Pancreas (tissue), 10 donors: ENCODE measurements at regions not wholly inside any gene's neighbourhood (a gene's known extent, or its start where the extent isn't known, plus 50 kb on each side); places are given as distances from the start of the nearest gene placed in this dataset.

Experiments used
- ATAC-seq, 4 donors: fragments of 200-7000 bp; cut with Tn5 transposase; one replicate each; pipeline versions ENCODE4 v1.8.0 to v1.9.1; 2020; ENCODE audit warnings: mild to moderate bottlenecking in 4 of 4, moderate library complexity in 4 of 4
- DNase-seq, 6 donors: peaks; one replicate each; pipeline ENCODE4 v3.0.0-alpha.2; 2020
- FAIRE-seq: peaks from 2 replicates; lab custom pipeline; 2012; peaks lifted over from hg19 to GRCh38; lab: Jason Lieb, UNC
- H3K27ac ChIP-seq, 4 donors: fragments of 200-600 bp; sonication (generic); 1 replicate in 3 of 4; 2 replicates in 1 of 4; pipeline versions ENCODE4 v1.5.0 to v1.8.0; 2020
- H3K27me3 ChIP-seq, 4 donors: fragments of 200-600 bp; one replicate each; pipeline ENCODE4 v1.8.0; 2021
- H3K36me3 ChIP-seq, 3 donors: fragments of 200-600 bp; sonication (generic) in 1 of 3; one replicate each; pipeline versions ENCODE4 v1.5.0 to v1.8.0; 2020 to 2021
- H3K4me1 ChIP-seq, 3 donors: fragments of 200-600 bp; one replicate each; pipeline ENCODE4 v1.8.0; 2021
- H3K4me3 ChIP-seq, 4 donors: fragments of 200-600 bp; sonication (generic) in 2 of 4; one replicate each; pipeline versions ENCODE4 v1.5.0 to v1.8.0; 2020 to 2021
- H3K9me3 ChIP-seq, 4 donors: fragments of 200-600 bp; one replicate each; pipeline ENCODE4 v1.8.0; 2021
- CTCF ChIP-seq, 4 donors: fragments of 200-600 bp; sonication (generic) in 3 of 4; IDR thresholded peaks; one replicate each; pipeline versions ENCODE4 v1.5.0 to v1.8.0; 2021; ENCODE audit warnings: antibody characterized with exemption in 4 of 4
- WGBS, 2 donors: extraction: QIAGEN DNeasy Blood & Tissue Kit; methylation state at CpG; one replicate each; pipeline ENCODE4 v1.1.7; 2013; 5-methylcytosine and 5-hydroxymethylcytosine counted together
- intact Hi-C, 3 donors: fragments of 100-400 bp; cut with DNase I; formaldehyde crosslinking; loops; one replicate each; pipeline versions ENCODE4 v1.11.1 to v1.14.2; 2022
- donor health status: healthy with polysubstance abuse.
- donor health status: DM: no; HTN: no; CAD: no; lungs with moderate emphysema.
- donor health status: DM: no; HTN: no; CAD: no.
- donor health status: control.
- donor health status: control.
- donor health status: Bipolar disorder and iron deficiency.
- donor health status: DM: yes; HTN: yes; CAD: no.
- donor health status: DM: no; HTN: no; CAD: no.
- donor health status: DM: no; HTN: no; CAD: no.
- donor health status: DM: yes; HTN: yes; CAD: no.

- FAIRE-seq (no peak), ATAC-seq (no peak), DNase-seq (no peak)
- no peak for TF ChIP-seq CTCF (IDR thresholded peaks at IDR 0.05)
- Histone ChIP-seq H3K27me3 (no peaks in the 10 kb centered on the region), H3K27ac (no peak overlapping the region), H3K36me3 (no peaks in the 10 kb centered on the region), H3K4me3 (no peak overlapping the region), H3K4me1 (no peaks in the 10 kb centered on the region), H3K9me3 (peaks cover 0 to 6% (median 0%) of the 10 kb centered on the region in 4 donors)
- intact Hi-C loops, result loop anchor here in 1 of 3 donors (10.0 kb wide), 1 partner anchor 58 kb away; no protein-coding TSS in a partner anchor
- WGBS, 2 donors, result 77 to 79% methylated on average over 4 of the region's 4 CpGs
These were observed 70.0 kb upstream of the ZNF236 start for GRCh38 chr18:76752400-76752799.

GRCh38 chr18:76750917-76751890, 71.2 kb upstream of the ZNF236 start:
- Histone ChIP-seq H3K36me3 (no peaks in the 10 kb centered on the region), H3K27ac (no peak overlapping the region), H3K4me3 (no peak overlapping the region), H3K4me1 (no peaks in the 10 kb centered on the region), H3K27me3 (no peaks in the 10 kb centered on the region), H3K9me3 (peaks cover 0 to 6% (median 0%) of the 10 kb centered on the region in 4 donors)
- DNase-seq (no peak), FAIRE-seq (no peak), ATAC-seq (no peak)
- no peak for TF ChIP-seq CTCF (IDR thresholded peaks at IDR 0.05)
- WGBS, 2 donors, result 76 to 80% methylated on average over 5 of the region's 5 CpGs
- intact Hi-C loops, result loop anchor here in 1 of 3 donors (10.0 kb wide), 1 partner anchor 56 kb away; no protein-coding TSS in a partner anchor

- DNase-seq (no peak), FAIRE-seq (peak; percentile 17), ATAC-seq (no peak)
- peaks cover 0 to 4% (median 0%) of the 10 kb centered on the region in 4 donors for H3K27me3 ChIP-seq
- no peak for TF ChIP-seq CTCF (IDR thresholded peaks at IDR 0.05)
- H3K9me3 ChIP-seq, result peaks cover 0 to 6% (median 0%) of the 10 kb centered on the region in 4 donors
- H3K36me3 ChIP-seq, result no peaks in the 10 kb centered on the region
- H3K4me1 ChIP-seq, result no peaks in the 10 kb centered on the region
- no peak overlapping the region for H3K27ac ChIP-seq
- intact Hi-C loops, result loop anchor here in 1 of 3 donors (10.0 kb wide), 1 partner anchor 55 kb away; no protein-coding TSS in a partner anchor
- H3K4me3 ChIP-seq, result no peak overlapping the region
These were observed 72.1 kb upstream of the ZNF236 start for GRCh38 chr18:76750269-76750668.

- no peak for DNase-seq
- Histone ChIP-seq H3K4me3 (no peak overlapping the region), H3K4me1 (no peaks in the 10 kb centered on the region), H3K27ac (no peak overlapping the region), H3K27me3 (peaks cover 0 to 4% (median 0%) of the 10 kb centered on the region in 4 donors), H3K9me3 (peaks cover 0 to 6% (median 0%) of the 10 kb centered on the region in 4 donors), H3K36me3 (no peaks in the 10 kb centered on the region)
- ATAC-seq, result no peak
- TF ChIP-seq CTCF (IDR thresholded peaks at IDR 0.05), result no peak
- WGBS, 2 donors, result 78 to 94% methylated on average over 1 of the region's 1 CpG
- intact Hi-C loops, result no loop called here
- FAIRE-seq, result no peak
These were observed 74.7 kb upstream of the ZNF236 start for GRCh38 chr18:76747676-76748075.
